H9 (cell line): ENCODE measurements at regions not wholly inside any gene's neighbourhood (a gene's known extent, or its start where the extent isn't known, plus 50 kb on each side); places are given as distances from the start of the nearest gene placed in this dataset.

Experiments
- DNase-seq: peaks from one replicate; pipeline ENCODE4 v3.0.0-alpha.2; 2017
- H2AFZ ChIP-seq: one replicate; pipeline ENCODE4 v1.6.1; 2013; ENCODE audit warnings: mild to moderate bottlenecking, low read length, control low read depth, moderate library complexity
- H2AK5ac ChIP-seq: 2 replicates; pipeline ENCODE4 v1.6.1; 2013; ENCODE audit warnings: low read length, control low read depth, mixed read lengths; ENCODE audit not compliant: insufficient read length
- H2BK120ac ChIP-seq: one replicate; pipeline ENCODE4 v1.6.1; 2013; ENCODE audit warnings: low read depth, mild to moderate bottlenecking, low read length, control low read depth, inconsistent platforms; ENCODE audit not compliant: poor library complexity, severe bottlenecking
- H2BK12ac ChIP-seq: 2 replicates; pipeline ENCODE4 v1.6.1; 2013; ENCODE audit warnings: low read length, control low read depth, mixed read lengths, low read depth; ENCODE audit not compliant: insufficient read length
- H2BK15ac ChIP-seq: 2 replicates; pipeline ENCODE4 v1.6.1; 2013; ENCODE audit warnings: low read depth, low read length, control low read depth
- H2BK20ac ChIP-seq: one replicate; pipeline ENCODE4 v1.6.1; 2013; ENCODE audit warnings: low read depth, mild to moderate bottlenecking, low read length, control low read depth, inconsistent platforms; ENCODE audit not compliant: poor library complexity, severe bottlenecking
- H2BK5ac ChIP-seq: 2 replicates; pipeline ENCODE4 v1.6.1; 2013; ENCODE audit warnings: low read length, control low read depth, mixed read lengths; ENCODE audit not compliant: insufficient read length
- H3K14ac ChIP-seq: 2 replicates; pipeline ENCODE4 v1.6.1; 2013; ENCODE audit warnings: low read length, control low read depth; ENCODE audit not compliant: insufficient read depth
- H3K18ac ChIP-seq: 2 replicates; pipeline ENCODE4 v1.6.1; 2013; ENCODE audit warnings: low read depth, mild to moderate bottlenecking, mixed read lengths, low read length, control low read depth; ENCODE audit not compliant: insufficient read length
- H3K23ac ChIP-seq: 2 replicates; pipeline ENCODE4 v1.6.1; 2013; ENCODE audit warnings: low read length, control low read depth, mixed read lengths, low read depth; ENCODE audit not compliant: insufficient read length
- H3K23me2 ChIP-seq: 2 replicates; pipeline ENCODE4 v1.6.1; 2013; ENCODE audit warnings: low read depth, mild to moderate bottlenecking, mixed read lengths, low read length, control low read depth; ENCODE audit not compliant: insufficient read length, poor library complexity, severe bottlenecking
- H3K27ac ChIP-seq: 2 replicates; pipeline ENCODE4 v1.5.1; 2013; ENCODE audit warnings: low read length, control low read depth, mixed read lengths, low read depth; ENCODE audit not compliant: insufficient read length
- H3K27me3 ChIP-seq: 2 replicates; pipeline ENCODE4 v1.6.1; 2013; ENCODE audit warnings: low read length, control low read depth, inconsistent platforms; ENCODE audit not compliant: insufficient read depth
- H3K4ac ChIP-seq: 2 replicates; pipeline ENCODE4 v1.6.1; 2013; ENCODE audit warnings: low read depth, mild to moderate bottlenecking, control low read depth, inconsistent platforms, low read length, moderate library complexity
- H3K4me1 ChIP-seq: 2 replicates; pipeline ENCODE4 v1.6.1; 2013; ENCODE audit warnings: low read length, control low read depth, inconsistent platforms; ENCODE audit not compliant: insufficient read depth
- H3K4me2 ChIP-seq: 2 replicates; pipeline ENCODE4 v1.6.1; 2013; ENCODE audit warnings: low read length, control low read depth, mixed read lengths; ENCODE audit not compliant: insufficient read length, insufficient read depth
- H3K56ac ChIP-seq: 2 replicates; pipeline ENCODE4 v1.6.1; 2013; ENCODE audit warnings: low read depth, mild to moderate bottlenecking, mixed read lengths, low read length, control low read depth; ENCODE audit not compliant: insufficient read length
- H3K79me1 ChIP-seq: 2 replicates; pipeline ENCODE4 v1.6.1; 2013; ENCODE audit warnings: low read depth, mild to moderate bottlenecking, moderate library complexity, low read length, control low read depth, inconsistent platforms; ENCODE audit not compliant: insufficient read depth, poor library complexity, severe bottlenecking
- H3K79me2 ChIP-seq: 2 replicates; pipeline ENCODE4 v1.6.1; 2013; ENCODE audit warnings: low read length, control low read depth, inconsistent platforms; ENCODE audit not compliant: insufficient read depth
- H3K9ac ChIP-seq: 2 replicates; pipeline ENCODE4 v1.6.1; 2013; ENCODE audit warnings: low read length, control low read depth, mixed read lengths; ENCODE audit not compliant: insufficient read length; ENCODE audit errors: extremely low read depth
- H3K9me3 ChIP-seq: one replicate; pipeline ENCODE4 v1.6.1; 2013; ENCODE audit warnings: low read depth, low read length, inconsistent platforms; ENCODE audit not compliant: control insufficient read depth
- H3T11ph ChIP-seq: one replicate; pipeline ENCODE4 v1.6.1; 2013; ENCODE audit warnings: mild to moderate bottlenecking, low read length, control low read depth, inconsistent platforms
- H4K20me1 ChIP-seq: one replicate; pipeline ENCODE4 v1.6.1; 2013; ENCODE audit not compliant: control insufficient read depth, insufficient read length, insufficient read depth
- H4K5ac ChIP-seq: 2 replicates; pipeline ENCODE4 v1.6.1; 2013; ENCODE audit warnings: low read depth, mild to moderate bottlenecking, mixed read lengths, low read length, control low read depth; ENCODE audit not compliant: insufficient read length
- H4K8ac ChIP-seq: replicated peaks from 2 replicates; pipeline ENCODE4 v1.6.1; 2013; ENCODE audit warnings: low read length, control low read depth, mixed read lengths, low read depth; ENCODE audit not compliant: insufficient read length
- H4K91ac ChIP-seq: 2 replicates; pipeline ENCODE4 v1.6.1; 2013; ENCODE audit warnings: low read depth, mild to moderate bottlenecking, moderate library complexity, mixed read lengths, low read length, control low read depth; ENCODE audit not compliant: insufficient read length
- H3K27ac Mint-ChIP-seq, 3 experiments: 2 replicates in 2 of 3; 3 replicates in 1 of 3; pipeline ENCODE4 v1.8.0; 2020 to 2021; ENCODE audit warnings: mixed read lengths in 3 of 3, mild to moderate bottlenecking in 1 of 3, moderate library complexity in 1 of 3
- H3K27me3 Mint-ChIP-seq: 2 replicates; pipeline ENCODE4 v1.8.0; 2021; ENCODE audit warnings: low read depth, mild to moderate bottlenecking, moderate library complexity, mixed read lengths
- H3K36me3 Mint-ChIP-seq, 3 experiments: 2 replicates in 2 of 3; 3 replicates in 1 of 3; pipeline ENCODE4 v1.8.0; 2020 to 2021; ENCODE audit warnings: low read depth in 3 of 3, mixed read lengths in 3 of 3; ENCODE audit not compliant: insufficient read depth in 1 of 3
- H3K4me1 Mint-ChIP-seq, 2 experiments: 2 replicates each; pipeline ENCODE4 v1.8.0; 2020; ENCODE audit warnings: mixed read lengths in 2 of 2
- H3K4me3 Mint-ChIP-seq, 2 experiments: 2 replicates in 1 of 2; 3 replicates in 1 of 2; pipeline ENCODE4 v1.8.0; 2020 to 2021; ENCODE audit warnings: mild to moderate bottlenecking in 2 of 2, mixed read lengths in 2 of 2, moderate library complexity in 1 of 2
- H3K9me3 Mint-ChIP-seq, 2 experiments: 2 replicates in 1 of 2; 3 replicates in 1 of 2; pipeline ENCODE4 v1.8.0; 2020; ENCODE audit warnings: mild to moderate bottlenecking in 2 of 2, mixed read lengths in 2 of 2, moderate library complexity in 1 of 2
- WGBS: extraction: QIAGEN DNeasy Blood & Tissue Kit; methylation state at CpG from one replicate; pipeline ENCODE4 v1.1.7; 2013; ENCODE audit warnings: missing lambda C conversion rate, low lambda C conversion rate, mixed read lengths; ENCODE audit not compliant: insufficient read length; ENCODE audit errors: extremely low coverage; 5-methylcytosine and 5-hydroxymethylcytosine counted together
- TF ChIP-seq, protein P1 (sequence below): fragments of 200-600 bp; sonication (generic); conservative IDR thresholded peaks from 3 replicates; pipeline ENCODE4 v1.8.0; 2021; ENCODE audit warnings: antibody characterized with exemption, mild to moderate bottlenecking

DNA sequence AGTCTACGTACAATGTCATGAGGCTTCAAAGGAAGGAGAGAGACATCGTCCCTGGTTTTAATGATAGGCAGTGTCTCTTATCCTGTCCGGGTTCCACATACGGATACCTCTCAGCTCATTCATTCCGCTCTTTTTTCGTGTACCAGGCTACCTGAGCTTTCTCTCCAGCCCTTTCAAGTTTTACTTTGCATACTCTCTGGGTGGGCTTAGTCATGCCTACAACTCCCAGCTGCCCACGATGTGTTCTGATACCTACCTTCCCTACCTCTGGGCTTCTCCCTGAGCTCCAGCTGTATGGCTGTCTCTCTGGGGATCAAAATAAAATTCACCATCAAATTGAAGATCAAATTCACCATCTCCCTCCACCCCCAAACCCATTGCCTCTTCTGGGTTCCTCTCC, 354.0 kb upstream of the EEF2KMT start:
- no peak overlapping the region for H3K23ac ChIP-seq
- H4K5ac ChIP-seq, result no peak overlapping the region
- no peak overlapping the region for H2BK12ac ChIP-seq
- no peak overlapping the region for H2BK120ac ChIP-seq
- Mint-ChIP-seq H3K27me3 (peaks cover 67% of the 10 kb centered on the region), H3K9me3 (peaks cover 0 to 2% of the 10 kb centered on the region in 2 experiments; a peak in 1 of 5 replicates), H3K36me3 (peaks cover 0 to 6% (median 2%) of the 10 kb centered on the region in 3 experiments; a peak in 3 of 7 replicates), H3K27ac (peak overlapping the region in 2 of 3 experiments; percentile 65 to 70; a peak in 4 of 7 replicates), H3K4me1 (peaks cover 60 to 62% of the 10 kb centered on the region in 2 experiments), H3K4me3 (peak overlapping the region in 1 of 2 experiments; percentile 39; a peak in 4 of 5 replicates)
- H3T11ph ChIP-seq, result no peak overlapping the region
- H4K91ac ChIP-seq, result no peak overlapping the region
- no peaks in the 10 kb centered on the region for H3K79me1 ChIP-seq
- no peak overlapping the region for H3K56ac ChIP-seq
- H2BK5ac ChIP-seq, result no peak overlapping the region
- H2AK5ac ChIP-seq, result no peak overlapping the region
- WGBS, result no CpG with 5 or more reads among the region's 7 CpGs
- H3K4me2 ChIP-seq, result peak overlapping the region; percentile 53
- no peaks in the 10 kb centered on the region for H4K20me1 ChIP-seq
- no peaks in the 10 kb centered on the region for H3K9me3 ChIP-seq
- no peak overlapping the region for H2AFZ ChIP-seq
- no peaks in the 10 kb centered on the region for H3K79me2 ChIP-seq
- TF ChIP-seq, protein P1, sequence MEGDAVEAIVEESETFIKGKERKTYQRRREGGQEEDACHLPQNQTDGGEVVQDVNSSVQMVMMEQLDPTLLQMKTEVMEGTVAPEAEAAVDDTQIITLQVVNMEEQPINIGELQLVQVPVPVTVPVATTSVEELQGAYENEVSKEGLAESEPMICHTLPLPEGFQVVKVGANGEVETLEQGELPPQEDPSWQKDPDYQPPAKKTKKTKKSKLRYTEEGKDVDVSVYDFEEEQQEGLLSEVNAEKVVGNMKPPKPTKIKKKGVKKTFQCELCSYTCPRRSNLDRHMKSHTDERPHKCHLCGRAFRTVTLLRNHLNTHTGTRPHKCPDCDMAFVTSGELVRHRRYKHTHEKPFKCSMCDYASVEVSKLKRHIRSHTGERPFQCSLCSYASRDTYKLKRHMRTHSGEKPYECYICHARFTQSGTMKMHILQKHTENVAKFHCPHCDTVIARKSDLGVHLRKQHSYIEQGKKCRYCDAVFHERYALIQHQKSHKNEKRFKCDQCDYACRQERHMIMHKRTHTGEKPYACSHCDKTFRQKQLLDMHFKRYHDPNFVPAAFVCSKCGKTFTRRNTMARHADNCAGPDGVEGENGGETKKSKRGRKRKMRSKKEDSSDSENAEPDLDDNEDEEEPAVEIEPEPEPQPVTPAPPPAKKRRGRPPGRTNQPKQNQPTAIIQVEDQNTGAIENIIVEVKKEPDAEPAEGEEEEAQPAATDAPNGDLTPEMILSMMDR, result no peak
- H3K4ac ChIP-seq, result no peak overlapping the region
- no peaks in the 10 kb centered on the region for H3K27me3 ChIP-seq
- H2BK20ac ChIP-seq, result no peak overlapping the region
- no peak overlapping the region for H3K14ac ChIP-seq
- H4K8ac ChIP-seq, result no peak overlapping the region
- H3K9ac ChIP-seq, result no peak overlapping the region
- peaks cover 7% of the 10 kb centered on the region; the same call in 1 of the 2 replicates for H3K4me1 ChIP-seq
- H2BK15ac ChIP-seq, result no peak overlapping the region
- peak; percentile 66 for DNase-seq
- H3K27ac ChIP-seq, result no peak overlapping the region
- peaks cover 2% of the 10 kb centered on the region for H3K23me2 ChIP-seq
- H3K18ac ChIP-seq, result no peak overlapping the region
